ENCODE measurements at regions not wholly inside any gene's neighbourhood (a gene's known extent, or its start where the extent isn't known, plus 50 kb on each side); places are given as distances from the start of the nearest gene placed in this dataset.
A peak's percentile ranks its signal among the peaks of the same experiment; 100 is the strongest.

DNA sequence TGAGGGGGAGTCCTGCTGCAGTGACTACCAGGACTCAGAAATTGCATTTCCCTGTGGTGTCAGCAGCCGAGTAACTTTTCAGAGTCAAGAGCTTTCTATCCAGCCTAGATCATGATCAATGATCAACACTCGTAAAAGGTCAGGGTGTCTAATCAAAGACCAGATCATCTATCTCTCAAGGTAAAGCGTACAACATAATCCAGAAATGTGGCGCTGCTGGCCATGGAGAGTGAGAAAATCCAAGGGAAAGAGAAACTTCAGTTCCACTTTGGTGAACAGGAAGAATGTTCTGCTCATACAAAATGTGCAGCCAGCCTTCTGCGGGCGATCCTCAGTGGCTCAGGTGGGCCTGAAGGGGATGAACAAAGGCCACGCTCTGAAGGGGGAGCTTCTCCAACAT is 1005.8 kb upstream of the NR2F2 start (continued):
- TF ChIP-seq E2F4 (CRISPR knock-in tag; IDR thresholded peaks at IDR 0.05; ENCODE audit: borderline replicate concordance, low read depth) (no peak), TEAD4 (CRISPR knock-in tag; IDR thresholded peaks at IDR 0.05) (no peak)

- Mint-ChIP-seq H3K9me3 (no peaks in the 10 kb centered on the region), H3K27me3 (ENCODE audit: low read depth) (peaks cover 27% of the 10 kb centered on the region), H3K4me3 (peak overlapping the region; percentile 52), H3K36me3 (no peaks in the 10 kb centered on the region), H3K27ac (no peak overlapping the region), H3K4me1 (peaks cover 9% of the 10 kb centered on the region; the same call in 1 of the 2 replicates)
- CTCF ChIA-PET = interaction anchor here (0.6 kb wide), 1 partner anchor 66 kb away, joined by 3 read pairs; no protein-coding TSS in a partner anchor
- TF ChIP-seq, protein P1, sequence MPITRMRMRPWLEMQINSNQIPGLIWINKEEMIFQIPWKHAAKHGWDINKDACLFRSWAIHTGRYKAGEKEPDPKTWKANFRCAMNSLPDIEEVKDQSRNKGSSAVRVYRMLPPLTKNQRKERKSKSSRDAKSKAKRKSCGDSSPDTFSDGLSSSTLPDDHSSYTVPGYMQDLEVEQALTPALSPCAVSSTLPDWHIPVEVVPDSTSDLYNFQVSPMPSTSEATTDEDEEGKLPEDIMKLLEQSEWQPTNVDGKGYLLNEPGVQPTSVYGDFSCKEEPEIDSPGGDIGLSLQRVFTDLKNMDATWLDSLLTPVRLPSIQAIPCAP (CRISPR knock-in tag; IDR thresholded peaks at IDR 0.05) = no peak
- TF ChIP-seq HMGXB4 (CRISPR knock-in tag; IDR thresholded peaks at IDR 0.05) (no peak), NFYB (CRISPR knock-in tag; conservative IDR thresholded peaks at IDR 0.05; ENCODE audit: low read depth) (no peak), ELF4 (CRISPR knock-in tag; IDR thresholded peaks at IDR 0.05; ENCODE audit: low read depth) (no peak), ATF1 (CRISPR knock-in tag; IDR thresholded peaks at IDR 0.05) (no peak), ZNF263 (CRISPR knock-in tag; IDR thresholded peaks at IDR 0.05; ENCODE audit: low read depth) (no peak), EMX1 (CRISPR knock-in tag; IDR thresholded peaks at IDR 0.05) (no peak)
- no peak for ATAC-seq
- no peak for DNase-seq (ENCODE audit: low spot score)
- POLR2A ChIA-PET = no interaction called here
These were observed 1004.6 kb upstream of the NR2F2 start for GRCh38 chr15:95325763-95326404.

GRCh38 chr15:95326431-95327182 is 1003.9 kb upstream of the NR2F2 start:
- H3K27ac Mint-ChIP-seq = no peak overlapping the region
- TF ChIP-seq, protein P2, sequence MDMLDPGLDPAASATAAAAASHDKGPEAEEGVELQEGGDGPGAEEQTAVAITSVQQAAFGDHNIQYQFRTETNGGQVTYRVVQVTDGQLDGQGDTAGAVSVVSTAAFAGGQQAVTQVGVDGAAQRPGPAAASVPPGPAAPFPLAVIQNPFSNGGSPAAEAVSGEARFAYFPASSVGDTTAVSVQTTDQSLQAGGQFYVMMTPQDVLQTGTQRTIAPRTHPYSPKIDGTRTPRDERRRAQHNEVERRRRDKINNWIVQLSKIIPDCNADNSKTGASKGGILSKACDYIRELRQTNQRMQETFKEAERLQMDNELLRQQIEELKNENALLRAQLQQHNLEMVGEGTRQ (CRISPR knock-in tag; IDR thresholded peaks at IDR 0.05) = no peak
- TF ChIP-seq CREB1 (CRISPR knock-in tag; IDR thresholded peaks at IDR 0.05) (no peak), ZNF396 (CRISPR knock-in tag; IDR thresholded peaks at IDR 0.05; ENCODE audit: borderline replicate concordance) (no peak), HMGXB4 (CRISPR knock-in tag; IDR thresholded peaks at IDR 0.05) (0 out of 2 replicates have a peak, but pooled peaks have one; percentile 25), HMGA2 (CRISPR knock-in tag; IDR thresholded peaks at IDR 0.05) (no peak), SMAD4 (CRISPR knock-in tag; IDR thresholded peaks at IDR 0.05) (no peak), JUN (CRISPR knock-in tag; IDR thresholded peaks at IDR 0.05) (no peak), GABPB1 (CRISPR knock-in tag; IDR thresholded peaks at IDR 0.05) (no peak), ZBTB21 (CRISPR knock-in tag; IDR thresholded peaks at IDR 0.05; ENCODE audit: borderline replicate concordance) (0 out of 2 replicates have a peak, but pooled peaks have one; percentile 44), FOXP1 (CRISPR knock-in tag; IDR thresholded peaks at IDR 0.05; ENCODE audit: borderline replicate concordance) (peak; percentile 76; the same call in 1 of the 2 replicates), SP1 (CRISPR knock-in tag; conservative IDR thresholded peaks at IDR 0.05) (0 out of 2 replicates have a peak, but pooled peaks have one; percentile 31), CREM (CRISPR knock-in tag; IDR thresholded peaks at IDR 0.05) (no peak), ZNF138 (CRISPR knock-in tag; conservative IDR thresholded peaks at IDR 0.05) (peak; percentile 72; the same call in 1 of the 2 replicates)
- TF ChIP-seq, protein P3, sequence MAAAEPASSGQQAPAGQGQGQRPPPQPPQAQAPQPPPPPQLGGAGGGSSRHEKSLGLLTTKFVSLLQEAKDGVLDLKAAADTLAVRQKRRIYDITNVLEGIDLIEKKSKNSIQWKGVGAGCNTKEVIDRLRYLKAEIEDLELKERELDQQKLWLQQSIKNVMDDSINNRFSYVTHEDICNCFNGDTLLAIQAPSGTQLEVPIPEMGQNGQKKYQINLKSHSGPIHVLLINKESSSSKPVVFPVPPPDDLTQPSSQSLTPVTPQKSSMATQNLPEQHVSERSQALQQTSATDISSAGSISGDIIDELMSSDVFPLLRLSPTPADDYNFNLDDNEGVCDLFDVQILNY (CRISPR knock-in tag; IDR thresholded peaks at IDR 0.05) = no peak
- TF ChIP-seq, protein P1 (CRISPR knock-in tag; IDR thresholded peaks at IDR 0.05) = no peak
- TF ChIP-seq, protein P4, sequence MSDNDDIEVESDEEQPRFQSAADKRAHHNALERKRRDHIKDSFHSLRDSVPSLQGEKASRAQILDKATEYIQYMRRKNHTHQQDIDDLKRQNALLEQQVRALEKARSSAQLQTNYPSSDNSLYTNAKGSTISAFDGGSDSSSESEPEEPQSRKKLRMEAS (CRISPR knock-in tag; IDR thresholded peaks at IDR 0.05) = peak; percentile 74; the same call in 1 of the 2 replicates

More at GRCh38 chr15:95326431-95327182, 1003.9 kb upstream of the NR2F2 start:
- CTCF ChIA-PET = interaction anchor here (0.6 kb wide), 1 partner anchor 67 kb away, joined by 3 read pairs; no protein-coding TSS in a partner anchor
- peaks cover 27% of the 10 kb centered on the region for H3K27me3 Mint-ChIP-seq (ENCODE audit: low read depth)
- peaks cover 9% of the 10 kb centered on the region; the same call in 1 of the 2 replicates for H3K4me1 Mint-ChIP-seq
- H3K36me3 Mint-ChIP-seq = no peaks in the 10 kb centered on the region
- H3K4me3 Mint-ChIP-seq = peak overlapping the region; percentile 70
- no peaks in the 10 kb centered on the region for H3K9me3 Mint-ChIP-seq
- DNase-seq (ENCODE audit: low spot score) = peak; percentile 58
- POLR2A ChIA-PET = no interaction called here
- ATAC-seq = peak; percentile 95
